ENCODE measurements at regions not wholly inside any gene's neighbourhood (a gene's known extent, or its start where the extent isn't known, plus 50 kb on each side); places are given as distances from the start of the nearest gene placed in this dataset.

DNA sequence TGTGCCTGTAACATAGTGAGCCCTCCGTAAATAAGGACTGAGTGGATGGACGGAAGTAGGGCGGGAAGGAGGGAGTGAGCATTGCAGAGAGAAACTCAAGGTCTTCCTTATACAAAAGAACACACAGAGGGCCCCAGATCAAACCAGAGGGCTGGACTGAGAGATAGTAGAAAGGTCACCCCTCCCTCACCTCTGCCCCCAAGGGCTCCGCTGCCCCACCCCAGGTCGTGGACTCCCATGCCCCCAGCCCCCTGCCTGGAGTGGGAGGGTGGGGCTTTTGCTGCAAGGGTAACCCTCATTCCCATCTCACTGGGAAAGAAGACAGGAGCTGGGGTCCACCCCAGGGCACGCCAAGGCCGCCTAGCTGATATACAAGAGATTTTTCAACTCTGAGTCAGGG is 157.0 kb downstream of the MN1 start:
- intact Hi-C loops (cut with DNase I), result no loop called here
- DNase-seq, result no peak
- no peak for ATAC-seq

DNA sequence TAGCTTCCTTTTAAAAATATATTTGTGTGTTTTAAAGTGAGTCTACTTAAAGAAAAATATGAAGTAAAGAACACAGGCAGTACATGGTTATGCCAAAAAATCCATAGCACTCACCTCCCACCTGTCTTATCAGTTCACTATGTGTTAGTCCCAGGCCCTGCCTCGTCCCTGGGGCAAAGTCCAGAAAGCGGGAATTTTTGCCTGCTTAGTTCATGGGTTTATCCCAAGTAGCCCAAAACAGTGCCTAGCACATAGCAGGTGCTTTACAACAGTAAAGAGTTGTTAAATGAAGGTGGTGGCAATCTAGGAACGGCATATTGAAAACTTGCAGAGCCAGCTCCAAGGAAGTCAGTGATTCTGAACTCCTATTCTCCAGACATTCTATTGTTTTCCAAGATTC is 154.0 kb downstream of the MN1 start:
- no peak for DNase-seq

DNA sequence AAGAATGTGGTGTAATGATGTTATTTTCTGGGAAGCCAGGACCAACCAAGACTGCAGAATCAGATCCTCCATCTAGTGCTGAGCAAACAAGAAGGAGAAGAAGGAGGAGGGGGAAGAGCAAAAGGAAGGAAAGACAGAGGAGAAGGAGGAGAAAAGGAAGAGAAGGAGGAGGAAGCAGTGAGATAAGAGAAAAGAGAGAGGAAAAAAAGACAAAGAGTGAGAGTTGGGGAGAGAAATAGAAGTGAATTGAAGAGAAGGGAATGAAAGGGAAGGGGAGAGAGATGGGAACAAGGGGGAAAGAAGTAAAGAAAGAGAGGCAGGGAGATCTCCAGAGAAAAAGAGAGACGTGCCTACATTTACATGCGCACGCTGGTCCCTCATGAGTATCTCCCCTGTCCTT is 153.5 kb downstream of the MN1 start:
- intact Hi-C loops (cut with DNase I), result no loop called here
- DNase-seq (no peak), ATAC-seq (no peak)

More for the DNA sequence above, 154.0 kb downstream of the MN1 start:
- intact Hi-C loops (cut with DNase I), result no loop called here
- ATAC-seq, result no peak

DNA sequence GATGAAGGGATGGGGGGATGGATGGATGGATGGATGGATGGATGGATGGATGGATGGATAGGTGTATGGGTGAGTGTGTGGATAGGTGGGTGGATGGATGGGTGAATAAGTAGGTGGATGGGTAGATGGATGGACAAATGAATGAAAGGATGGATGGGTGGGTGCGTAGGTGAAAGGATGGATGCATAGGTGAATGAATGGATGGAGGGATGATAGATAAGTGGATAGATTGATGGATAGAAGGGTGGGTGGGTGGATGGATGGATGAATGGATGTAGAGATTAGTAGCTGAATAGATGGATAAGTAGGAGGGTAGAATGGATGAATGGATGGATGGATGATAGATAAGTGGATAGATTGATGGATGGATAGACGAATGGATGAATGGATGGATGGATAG is 152.7 kb downstream of the MN1 start:
- no peak for DNase-seq
- no peak for ATAC-seq
- intact Hi-C loops (cut with DNase I), result no loop called here

DNA sequence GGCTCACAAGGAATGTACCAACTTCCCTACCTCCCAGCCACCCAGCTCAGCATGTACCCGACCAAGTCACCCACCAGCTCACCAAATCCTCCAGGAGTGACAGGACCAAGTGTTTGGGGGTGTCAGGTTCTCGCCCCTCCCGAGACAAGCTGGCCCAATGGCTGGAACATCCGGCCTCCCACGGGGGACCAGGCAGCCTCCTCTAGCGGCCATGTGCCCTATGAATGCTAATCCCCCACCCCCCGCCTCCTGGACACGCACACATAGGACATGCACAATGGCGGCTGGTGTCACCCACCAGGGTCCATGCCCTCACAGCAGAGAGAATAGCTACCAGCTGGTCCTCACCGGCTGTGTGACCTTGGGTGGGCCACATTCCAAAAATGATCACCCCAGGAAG is 151.0 kb downstream of the MN1 start:
- intact Hi-C loops (cut with DNase I), result no loop called here
- DNase-seq, result no peak
- no peak for ATAC-seq

DNA sequence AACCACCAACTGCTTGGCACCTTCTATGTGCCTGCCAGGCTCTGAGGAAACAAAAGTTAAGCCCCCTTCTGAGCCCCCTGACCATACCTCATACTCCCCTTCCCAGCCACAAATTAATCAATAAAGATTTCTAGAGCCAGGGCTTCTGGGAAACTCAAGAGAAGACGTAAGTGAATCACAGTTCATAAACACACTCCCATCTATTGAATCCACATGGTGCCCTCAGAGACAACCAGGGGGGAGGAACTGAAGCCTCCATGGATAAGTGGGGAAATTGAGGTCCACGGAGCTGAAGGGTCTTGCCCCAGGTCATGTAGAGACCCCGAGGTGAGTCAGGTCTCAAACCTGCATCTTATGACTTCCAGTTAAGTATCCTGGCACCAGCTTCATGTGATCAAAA is 150.6 kb downstream of the MN1 start:
- no peak for DNase-seq
- intact Hi-C loops (cut with DNase I), result no loop called here
- ATAC-seq, result no peak

DNA sequence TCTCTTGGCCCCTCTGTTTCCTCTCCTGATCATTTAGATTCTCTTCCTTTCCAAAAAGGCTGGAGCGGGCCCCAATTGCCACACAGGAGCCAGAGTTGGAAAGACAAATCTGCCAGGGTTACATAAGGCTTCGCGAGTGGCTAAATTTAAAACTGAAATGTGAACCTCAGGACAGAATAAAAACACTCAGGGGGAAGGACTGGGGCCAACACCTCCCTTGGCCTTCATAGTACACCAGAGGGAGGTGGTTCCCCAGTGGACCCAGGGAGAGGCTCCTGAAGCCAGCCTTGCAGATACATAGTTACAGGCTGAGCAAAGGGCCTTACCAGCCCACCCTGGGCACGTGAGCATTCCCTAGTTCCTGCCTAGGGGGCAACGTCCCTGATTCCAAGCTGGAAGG is 150.1 kb downstream of the MN1 start:
- ATAC-seq, result peak; percentile 81 to 95
- DNase-seq, result peak; percentile 45
- intact Hi-C loops (cut with DNase I), result no loop called here

DNA sequence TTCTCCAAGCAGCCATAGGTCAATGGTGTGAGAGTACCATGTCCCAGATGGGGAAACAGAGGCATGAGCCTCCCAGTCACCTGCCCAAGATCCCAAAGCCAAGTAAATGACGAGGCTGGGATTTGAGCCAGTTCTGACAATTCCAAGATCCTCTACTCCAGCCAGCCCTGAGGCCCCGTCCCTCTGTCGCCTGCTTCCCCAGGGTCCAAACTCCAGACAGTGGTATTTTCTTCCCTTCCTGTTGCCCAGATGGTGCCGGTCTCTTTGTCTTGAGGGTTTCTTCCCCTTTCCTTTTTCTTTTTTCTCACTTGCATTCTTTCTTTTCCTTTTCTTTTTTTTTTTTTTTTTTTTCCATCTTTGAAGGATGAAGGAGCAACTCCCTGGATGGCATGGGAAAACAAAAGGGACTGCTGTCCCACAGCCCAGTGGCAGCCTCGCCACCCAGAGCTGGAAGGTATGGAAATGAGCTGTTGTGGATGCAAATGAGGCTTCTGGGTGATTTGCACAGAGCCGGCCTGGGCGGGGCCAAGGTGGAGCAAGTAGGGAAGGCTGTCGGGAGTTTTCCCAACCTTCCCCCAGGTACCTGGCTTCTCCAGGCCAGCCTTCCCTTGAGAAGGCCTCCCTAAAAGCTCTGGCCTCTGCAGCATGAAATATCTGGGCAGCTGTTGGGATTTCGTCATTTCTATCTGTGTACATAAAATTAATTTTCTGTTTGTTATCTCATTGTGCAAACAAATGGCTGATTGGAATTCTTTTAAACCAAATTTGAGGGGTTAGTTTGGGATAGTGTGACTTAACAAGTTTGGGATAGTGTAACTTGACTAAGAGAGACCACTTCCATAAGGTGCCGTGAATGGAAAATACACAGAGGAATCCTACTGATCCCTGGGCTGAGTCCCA is 146.8 kb downstream of the MN1 start:
- intact Hi-C loops (cut with DNase I), result no loop called here
- ATAC-seq (peak in 1 of 2 donors; percentile 20), DNase-seq (no peak)

DNA sequence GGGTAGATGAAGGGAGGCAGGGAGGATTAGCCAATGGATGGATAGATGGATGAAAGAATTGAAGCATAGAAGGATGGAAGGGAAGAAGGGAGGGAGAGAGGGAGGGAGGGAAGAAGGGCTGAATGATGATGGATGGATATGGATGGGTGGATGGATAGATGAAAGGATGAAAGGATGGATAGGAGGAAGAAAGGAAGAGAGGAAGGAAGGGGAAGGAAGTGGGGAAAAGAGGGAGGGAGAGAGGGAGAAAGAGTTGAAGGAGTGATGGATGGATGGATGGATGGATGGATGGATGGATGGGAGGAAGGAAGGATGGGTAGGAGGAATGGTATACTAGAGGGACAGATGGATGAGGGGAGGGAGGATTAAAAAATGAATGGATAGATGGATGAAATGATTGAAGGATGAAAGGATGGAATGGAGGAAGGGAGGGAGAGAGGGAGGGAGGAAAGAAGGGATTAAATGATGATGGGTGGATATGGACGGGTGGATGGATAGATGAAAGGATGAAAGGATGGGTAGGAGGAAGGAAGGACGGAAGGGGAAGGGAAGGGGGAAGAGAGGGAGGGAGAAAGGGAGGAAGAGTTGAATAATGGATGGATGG is 145.9 kb downstream of the MN1 start:
- intact Hi-C loops (cut with DNase I), result no loop called here

DNA sequence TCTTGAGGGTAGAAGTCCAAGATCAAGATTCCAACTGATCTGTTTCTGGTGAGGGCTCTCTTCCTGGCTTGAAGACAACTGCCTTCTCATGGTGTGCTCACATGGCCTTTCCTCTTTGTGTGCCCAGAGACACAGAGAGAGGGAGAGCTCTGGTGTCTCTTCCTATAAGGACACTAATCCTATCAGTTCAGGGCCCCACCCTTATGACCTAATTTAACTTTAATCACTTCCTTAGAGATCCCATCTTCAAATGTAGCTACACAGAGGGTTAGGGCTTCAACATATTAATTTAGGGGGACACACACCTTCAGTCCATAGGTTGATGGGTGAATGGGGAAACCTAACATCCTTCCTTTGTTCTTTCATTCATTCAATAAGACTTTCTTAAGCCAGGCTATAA is 144.6 kb downstream of the MN1 start:
- ATAC-seq (no peak), DNase-seq (no peak)
- intact Hi-C loops (cut with DNase I), result no loop called here

More for the DNA sequence above, 145.9 kb downstream of the MN1 start:
- ATAC-seq (no peak), DNase-seq (no peak)

DNA sequence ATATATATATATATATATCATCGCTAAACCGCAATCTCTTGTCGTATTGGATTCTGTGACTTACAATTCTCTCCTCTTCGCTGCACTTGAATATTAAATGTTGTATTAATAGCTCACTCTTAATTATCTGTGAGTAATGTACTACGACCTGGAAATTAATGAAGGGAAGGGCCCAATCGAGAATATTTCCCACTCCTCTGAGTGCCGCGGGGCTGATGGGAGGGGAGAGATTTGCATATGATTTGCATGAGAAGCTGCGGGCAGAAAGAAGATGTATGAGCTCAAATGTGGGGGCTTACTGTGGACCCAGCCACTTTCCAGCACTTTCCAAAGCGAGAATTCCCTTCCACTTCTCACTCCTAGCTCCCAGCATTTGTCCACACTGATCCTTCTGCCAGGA is 141.2 kb downstream of the MN1 start:
- no peak for ATAC-seq
- intact Hi-C loops (cut with DNase I), result no loop called here

DNA sequence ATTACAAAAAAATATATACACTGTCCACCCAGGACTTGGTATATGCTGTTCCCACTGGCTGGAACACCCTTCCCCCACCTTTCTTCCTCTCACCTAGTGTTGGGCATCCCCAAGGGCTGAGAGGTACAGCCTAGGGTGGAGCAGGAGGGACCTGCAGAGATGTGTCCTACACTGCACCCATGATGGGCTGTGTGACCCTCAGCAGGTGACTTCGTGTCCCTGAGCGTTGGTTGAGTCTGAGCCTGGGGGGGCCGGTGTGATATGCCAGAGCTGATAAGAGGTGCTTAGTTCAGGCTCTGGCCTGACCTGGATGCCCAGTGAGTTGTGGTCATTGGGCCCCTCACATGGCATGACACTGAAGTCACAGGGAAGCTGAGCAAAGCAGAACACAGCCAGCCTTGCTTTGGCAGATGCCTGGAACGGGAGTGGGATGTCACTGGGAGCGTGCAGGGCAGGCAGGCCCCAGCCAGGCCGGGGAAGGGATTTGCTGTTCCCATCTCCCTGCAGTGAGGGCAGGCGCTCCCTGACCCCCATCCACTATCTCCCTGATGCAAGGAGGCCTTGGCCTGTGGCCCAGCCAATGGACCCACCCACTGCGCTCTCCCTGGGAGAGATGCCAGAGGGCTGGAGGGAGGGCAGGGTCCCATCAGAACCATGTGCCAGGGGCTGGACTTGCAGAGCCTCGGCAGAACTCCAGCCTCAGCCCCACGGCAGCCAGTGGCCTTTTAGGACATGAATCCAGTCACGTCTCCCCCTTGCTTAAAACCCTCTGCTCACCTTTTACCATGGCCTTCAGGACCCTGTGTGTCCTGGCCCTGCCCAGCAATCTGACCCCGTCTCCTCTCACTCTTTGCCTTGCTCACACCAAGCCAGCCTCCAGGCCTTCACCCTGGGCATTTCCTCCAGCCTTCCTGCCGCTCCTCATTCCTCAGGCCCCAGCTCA is 138.9 kb downstream of the MN1 start:
- intact Hi-C loops (cut with DNase I), result no loop called here
- DNase-seq (peak; percentile 88), ATAC-seq (peak; percentile 93 to 96)

More for the DNA sequence above, 141.2 kb downstream of the MN1 start:
- no peak for DNase-seq

DNA sequence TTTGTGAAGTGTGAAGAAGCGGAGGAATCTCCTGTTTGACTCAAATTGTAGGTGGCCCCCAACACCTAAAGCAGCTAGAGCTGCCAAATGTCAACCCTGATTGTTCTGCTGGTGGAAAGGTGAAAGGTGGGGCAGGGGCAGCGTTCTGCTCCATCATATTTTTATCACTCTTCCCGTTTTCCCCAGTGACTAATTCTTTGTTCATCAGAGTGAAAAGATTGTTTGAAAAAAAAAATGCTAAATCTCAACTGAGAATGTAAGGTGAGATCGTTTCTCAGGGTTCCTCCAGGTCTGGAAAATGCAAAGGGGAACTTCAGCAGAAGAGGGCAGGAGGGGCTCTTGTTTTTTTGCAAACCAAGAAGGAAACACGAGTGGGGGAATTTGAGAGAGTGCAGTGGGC is 137.7 kb downstream of the MN1 start:
- no peak for ATAC-seq
- intact Hi-C loops (cut with DNase I), result no loop called here
- no peak for DNase-seq

DNA sequence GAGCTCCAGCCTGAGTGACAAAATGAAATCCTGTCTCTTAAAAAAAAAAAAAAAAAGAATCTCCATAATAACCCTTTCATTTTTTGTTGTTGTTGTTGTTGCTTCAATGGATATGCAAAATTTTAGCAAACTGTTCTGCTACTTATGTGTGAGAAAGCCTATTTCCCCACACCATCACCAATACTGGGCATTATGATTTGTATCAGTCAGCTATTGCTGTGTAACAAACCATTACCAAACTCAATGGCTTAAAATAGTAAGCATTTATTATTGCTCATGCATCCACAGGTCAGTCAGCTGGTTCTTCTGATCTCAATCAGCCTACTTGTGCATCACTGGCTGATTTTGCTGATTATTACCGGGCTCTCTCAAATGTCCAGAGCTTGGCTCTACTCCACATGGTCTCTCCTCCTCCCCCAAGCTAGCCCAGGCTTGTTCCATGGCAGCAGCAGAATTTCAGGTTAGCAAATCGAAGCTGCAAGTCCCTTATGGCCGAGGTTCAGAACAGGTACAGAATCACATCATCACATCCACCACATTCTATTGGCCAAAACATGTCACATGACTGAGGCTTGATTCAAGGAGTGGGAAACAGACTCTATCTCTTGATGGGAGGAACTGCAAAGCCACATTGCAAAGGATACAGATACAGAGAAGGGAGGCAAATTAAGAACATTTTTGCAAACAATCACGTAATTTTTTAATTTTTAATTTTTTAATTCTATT is 135.1 kb downstream of the MN1 start:
- no peak for DNase-seq
- intact Hi-C loops (cut with DNase I), result no loop called here
- ATAC-seq, result no peak

DNA sequence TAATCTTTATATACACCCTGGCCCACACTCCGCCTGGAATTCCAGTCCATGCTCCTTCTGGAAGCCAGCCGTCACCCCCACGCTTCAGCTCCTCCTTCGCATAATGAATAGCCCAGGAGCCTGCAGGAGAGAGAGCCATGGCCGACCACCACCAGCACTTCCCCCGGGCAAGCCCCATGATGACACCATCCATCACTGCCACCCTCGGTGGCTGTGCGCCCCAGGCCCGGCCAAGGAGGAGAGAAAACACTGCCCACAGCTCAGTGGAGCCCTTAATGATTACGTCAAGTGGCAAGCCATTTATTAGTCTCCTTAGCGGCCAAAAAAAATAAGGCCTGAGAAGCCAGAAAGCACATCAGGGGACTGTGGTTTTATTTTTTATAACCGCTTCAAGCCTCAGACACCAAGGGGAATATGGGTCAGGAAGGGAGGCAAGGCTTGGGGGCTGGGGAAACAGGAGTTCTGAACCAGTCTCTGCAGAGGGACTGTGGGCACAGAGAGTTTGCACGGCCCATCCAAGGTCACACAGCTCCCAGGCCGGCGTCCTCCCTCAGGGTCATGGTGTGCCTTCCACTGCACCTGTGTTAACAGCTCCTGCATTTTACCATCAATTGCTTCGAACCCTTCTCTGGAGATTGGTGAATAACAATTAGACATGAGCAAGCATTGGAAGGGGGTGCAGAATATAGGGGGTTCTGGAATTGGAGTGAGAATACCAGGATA is 134.3 kb downstream of the MN1 start:
- ATAC-seq (peak; percentile 2 to 37), DNase-seq (peak; percentile 58)
- intact Hi-C loops (cut with DNase I), result no loop called here

DNA sequence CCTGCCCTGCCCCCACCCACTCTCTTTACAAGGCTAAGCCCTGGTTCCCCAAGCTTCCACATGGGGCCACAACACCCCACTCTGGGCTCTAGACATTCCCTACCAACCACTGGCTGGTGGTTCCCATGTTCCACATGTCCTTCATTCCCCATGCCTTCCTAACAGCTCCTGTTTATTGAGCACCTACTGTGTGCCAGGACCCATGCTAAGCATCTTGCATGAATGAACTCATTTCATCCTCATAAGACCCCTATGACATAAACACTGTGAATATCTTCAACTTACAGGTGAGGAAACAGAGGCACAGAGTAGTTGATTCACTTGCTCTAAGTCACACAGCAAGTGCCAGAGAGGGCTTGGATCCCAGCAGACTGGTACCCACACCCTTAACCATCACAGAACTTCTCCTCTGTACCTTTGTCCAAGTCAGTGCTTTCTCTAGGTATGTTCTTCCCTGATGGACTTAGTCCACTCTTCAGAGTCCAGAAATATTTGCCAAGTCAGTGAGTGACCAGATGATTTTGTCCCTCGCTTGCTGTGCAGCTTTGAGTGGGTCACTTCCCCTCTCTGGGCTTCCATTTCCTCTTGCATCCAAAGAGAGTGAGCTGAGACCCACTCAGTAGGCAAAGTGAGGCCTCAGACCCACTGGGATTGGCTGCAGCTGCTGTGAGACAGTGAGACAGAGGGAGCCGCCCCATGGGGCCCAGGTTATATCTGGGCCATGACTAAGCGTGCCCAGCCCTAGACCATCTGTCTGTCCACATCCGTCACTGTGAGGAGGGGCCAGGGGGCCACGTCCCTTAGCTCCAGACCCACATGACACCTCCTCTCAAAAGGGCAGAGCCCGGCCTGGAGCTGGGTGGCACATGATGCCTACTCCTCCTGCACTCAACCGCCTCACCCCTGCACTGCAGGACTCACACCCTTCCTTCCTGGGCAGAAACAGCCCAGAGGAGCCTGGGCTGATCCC is 132.4 kb downstream of the MN1 start:
- ATAC-seq, result peak; percentile 85 to 90
- intact Hi-C loops (cut with DNase I), result no loop called here
- DNase-seq, result peak; percentile 88

DNA sequence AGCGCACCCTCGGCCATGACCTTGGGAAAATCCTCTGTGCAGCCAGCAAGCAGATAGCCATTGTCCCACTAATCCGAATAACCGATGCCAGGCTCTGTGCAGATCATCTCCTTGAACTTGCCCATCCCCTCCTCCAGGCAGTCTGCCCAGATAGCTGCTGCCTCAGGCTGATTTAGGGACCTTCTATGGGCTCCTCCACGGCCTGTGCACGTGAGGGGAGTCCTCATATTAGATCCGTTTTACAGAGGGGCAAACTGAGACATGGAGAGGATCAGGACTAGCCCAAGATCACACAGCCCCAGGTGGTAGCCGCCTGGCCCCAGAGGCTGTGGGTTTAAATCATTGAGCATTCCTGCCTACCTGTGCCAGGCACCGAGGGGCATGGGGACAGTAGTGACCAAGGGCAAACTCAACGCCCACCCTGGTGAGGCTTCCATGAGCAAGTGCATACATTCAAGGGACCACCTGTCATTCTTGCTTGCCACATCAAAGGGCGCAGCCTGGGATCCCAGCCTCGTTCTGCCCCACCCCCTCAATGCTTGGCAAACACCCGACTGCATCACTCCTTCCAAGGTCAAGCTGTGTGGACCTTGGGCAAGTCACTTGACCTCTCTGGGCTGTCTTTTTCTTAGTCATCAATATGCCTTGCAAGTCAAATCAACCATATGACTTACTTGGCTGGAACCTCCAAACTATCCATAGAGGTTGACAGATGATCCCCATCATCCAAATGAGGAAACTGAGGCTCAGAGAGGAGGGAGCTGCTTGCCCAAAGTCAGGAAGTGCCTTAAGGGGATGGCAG is 131.6 kb downstream of the MN1 start:
- no peak for DNase-seq
- intact Hi-C loops (cut with DNase I), result no loop called here
- no peak for ATAC-seq
